ENCODE measurements at regions not wholly inside any gene's neighbourhood (a gene's known extent, or its start where the extent isn't known, plus 50 kb on each side); places are given as distances from the start of the nearest gene placed in this dataset.

DNA sequence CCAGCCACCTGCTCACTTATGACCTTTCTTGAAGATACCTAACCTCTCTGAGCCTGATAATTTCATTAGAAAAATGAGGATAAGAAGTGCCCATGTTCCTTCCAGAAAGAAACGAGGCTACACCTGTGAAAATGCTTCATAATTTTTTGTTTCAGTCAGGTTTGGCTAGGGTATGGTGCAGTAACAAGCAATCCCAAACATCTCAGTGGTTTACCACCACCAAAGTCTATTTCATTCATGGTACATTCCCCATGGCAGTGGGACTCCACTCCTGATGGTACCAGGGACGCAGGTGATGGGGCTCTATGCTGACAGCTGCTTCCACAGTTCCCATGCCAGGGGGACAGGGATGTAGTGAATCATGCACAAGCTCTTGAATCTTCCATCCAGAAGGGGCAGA is 147.6 kb upstream of the CES5A start:
- ChIA-PET CTCF (no interaction called here), POLR2A (no interaction called here)
- no peak for DNase-seq (ENCODE audit: low read depth, low spot score)
- no peaks in the 10 kb centered on the region; the same call in 1 of the 2 replicates for H3K27me3 ChIP-seq (ENCODE audit: control insufficient read depth, insufficient read depth, low read length)
- intact Hi-C loops (cut with micrococcal nuclease; ENCODE audit: unreplicated experiment) = no loop called here
- ATAC-seq = no peak
- in situ Hi-C loops (cut with HindIII; ENCODE audit: low pct_unique_long_range_greater_than_20kb, low sequenced_read_pairs) = no loop called here
- no peak for TF ChIP-seq SIN3A (IDR thresholded peaks at IDR 0.05; ENCODE audit: borderline replicate concordance, insufficient read depth, low read depth, low read length)
- no peak for TF ChIP-seq POLR2AphosphoS5 (IDR thresholded peaks at IDR 0.05; ENCODE audit: low read depth, low read length)
- TF ChIP-seq TCF7L2 (IDR thresholded peaks at IDR 0.05; ENCODE audit: low read depth, low read length) = no peak
- TF ChIP-seq, protein P1, sequence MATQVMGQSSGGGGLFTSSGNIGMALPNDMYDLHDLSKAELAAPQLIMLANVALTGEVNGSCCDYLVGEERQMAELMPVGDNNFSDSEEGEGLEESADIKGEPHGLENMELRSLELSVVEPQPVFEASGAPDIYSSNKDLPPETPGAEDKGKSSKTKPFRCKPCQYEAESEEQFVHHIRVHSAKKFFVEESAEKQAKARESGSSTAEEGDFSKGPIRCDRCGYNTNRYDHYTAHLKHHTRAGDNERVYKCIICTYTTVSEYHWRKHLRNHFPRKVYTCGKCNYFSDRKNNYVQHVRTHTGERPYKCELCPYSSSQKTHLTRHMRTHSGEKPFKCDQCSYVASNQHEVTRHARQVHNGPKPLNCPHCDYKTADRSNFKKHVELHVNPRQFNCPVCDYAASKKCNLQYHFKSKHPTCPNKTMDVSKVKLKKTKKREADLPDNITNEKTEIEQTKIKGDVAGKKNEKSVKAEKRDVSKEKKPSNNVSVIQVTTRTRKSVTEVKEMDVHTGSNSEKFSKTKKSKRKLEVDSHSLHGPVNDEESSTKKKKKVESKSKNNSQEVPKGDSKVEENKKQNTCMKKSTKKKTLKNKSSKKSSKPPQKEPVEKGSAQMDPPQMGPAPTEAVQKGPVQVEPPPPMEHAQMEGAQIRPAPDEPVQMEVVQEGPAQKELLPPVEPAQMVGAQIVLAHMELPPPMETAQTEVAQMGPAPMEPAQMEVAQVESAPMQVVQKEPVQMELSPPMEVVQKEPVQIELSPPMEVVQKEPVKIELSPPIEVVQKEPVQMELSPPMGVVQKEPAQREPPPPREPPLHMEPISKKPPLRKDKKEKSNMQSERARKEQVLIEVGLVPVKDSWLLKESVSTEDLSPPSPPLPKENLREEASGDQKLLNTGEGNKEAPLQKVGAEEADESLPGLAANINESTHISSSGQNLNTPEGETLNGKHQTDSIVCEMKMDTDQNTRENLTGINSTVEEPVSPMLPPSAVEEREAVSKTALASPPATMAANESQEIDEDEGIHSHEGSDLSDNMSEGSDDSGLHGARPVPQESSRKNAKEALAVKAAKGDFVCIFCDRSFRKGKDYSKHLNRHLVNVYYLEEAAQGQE (IDR thresholded peaks at IDR 0.05; ENCODE audit: insufficient read depth in 1 of 2, low read depth in 2 of 2, low read length in 1 of 2) = no peak
- TF ChIP-seq, protein P2, sequence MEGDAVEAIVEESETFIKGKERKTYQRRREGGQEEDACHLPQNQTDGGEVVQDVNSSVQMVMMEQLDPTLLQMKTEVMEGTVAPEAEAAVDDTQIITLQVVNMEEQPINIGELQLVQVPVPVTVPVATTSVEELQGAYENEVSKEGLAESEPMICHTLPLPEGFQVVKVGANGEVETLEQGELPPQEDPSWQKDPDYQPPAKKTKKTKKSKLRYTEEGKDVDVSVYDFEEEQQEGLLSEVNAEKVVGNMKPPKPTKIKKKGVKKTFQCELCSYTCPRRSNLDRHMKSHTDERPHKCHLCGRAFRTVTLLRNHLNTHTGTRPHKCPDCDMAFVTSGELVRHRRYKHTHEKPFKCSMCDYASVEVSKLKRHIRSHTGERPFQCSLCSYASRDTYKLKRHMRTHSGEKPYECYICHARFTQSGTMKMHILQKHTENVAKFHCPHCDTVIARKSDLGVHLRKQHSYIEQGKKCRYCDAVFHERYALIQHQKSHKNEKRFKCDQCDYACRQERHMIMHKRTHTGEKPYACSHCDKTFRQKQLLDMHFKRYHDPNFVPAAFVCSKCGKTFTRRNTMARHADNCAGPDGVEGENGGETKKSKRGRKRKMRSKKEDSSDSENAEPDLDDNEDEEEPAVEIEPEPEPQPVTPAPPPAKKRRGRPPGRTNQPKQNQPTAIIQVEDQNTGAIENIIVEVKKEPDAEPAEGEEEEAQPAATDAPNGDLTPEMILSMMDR (IDR thresholded peaks at IDR 0.05) = no peak
- no TSS peak for BruUV-seq (replicated peaks)
- H3K4me1 ChIP-seq (ENCODE audit: control insufficient read depth, insufficient read depth, low read length) = no peaks in the 10 kb centered on the region
- no peaks in the 10 kb centered on the region for H3K36me3 ChIP-seq (ENCODE audit: control insufficient read depth, insufficient read depth, low read length)
- no peak overlapping the region for H3K4me3 ChIP-seq (ENCODE audit: low read depth in 2 of 2, low read length in 2 of 2)
- no peak overlapping the region for H3K27ac ChIP-seq (ENCODE audit: low read length)
- H3K9me3 ChIP-seq (ENCODE audit: control insufficient read depth, insufficient read depth, low read depth, low read length) = no peaks in the 10 kb centered on the region

DNA sequence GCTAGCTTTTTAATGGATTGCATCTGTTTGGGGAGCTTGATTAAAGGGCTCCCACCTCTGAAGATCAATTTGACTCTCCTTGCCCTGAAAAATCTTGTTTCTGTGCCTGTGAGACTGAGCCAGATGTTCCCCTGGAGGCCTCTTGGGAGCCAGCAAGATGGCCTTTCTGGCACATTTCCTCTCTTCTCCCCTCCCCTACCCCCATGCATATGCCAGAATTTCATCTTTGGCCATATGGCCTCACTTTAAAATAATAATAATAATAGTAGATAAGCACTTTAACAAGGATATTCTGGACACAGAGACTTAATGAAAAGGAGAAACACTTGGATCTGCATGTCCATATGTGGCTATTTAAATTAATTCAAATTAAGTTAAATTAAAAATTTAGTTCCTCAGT is 144.1 kb upstream of the CES5A start:
- in situ Hi-C loops (cut with HindIII; ENCODE audit: low pct_unique_long_range_greater_than_20kb, low sequenced_read_pairs) (no loop called here), intact Hi-C loops (cut with micrococcal nuclease; ENCODE audit: unreplicated experiment) (no loop called here)
- Histone ChIP-seq H3K4me1 (ENCODE audit: control insufficient read depth, insufficient read depth, low read length) (no peaks in the 10 kb centered on the region), H3K9me3 (ENCODE audit: control insufficient read depth, insufficient read depth, low read depth, low read length) (no peaks in the 10 kb centered on the region), H3K36me3 (ENCODE audit: control insufficient read depth, insufficient read depth, low read length) (no peaks in the 10 kb centered on the region), H3K27ac (ENCODE audit: low read length) (no peak overlapping the region), H3K4me3 (ENCODE audit: low read depth in 2 of 2, low read length in 2 of 2) (no peak overlapping the region), H3K27me3 (ENCODE audit: control insufficient read depth, insufficient read depth, low read length) (no peaks in the 10 kb centered on the region; the same call in 1 of the 2 replicates)
- CTCF ChIA-PET = no interaction called here
- DNase-seq (ENCODE audit: low read depth, low spot score) (no peak), ATAC-seq (no peak)
- no peak for TF ChIP-seq POLR2AphosphoS5 (IDR thresholded peaks at IDR 0.05; ENCODE audit: low read depth, low read length)
- no peak for TF ChIP-seq TCF7L2 (IDR thresholded peaks at IDR 0.05; ENCODE audit: low read depth, low read length)
- TF ChIP-seq, protein P1 (IDR thresholded peaks at IDR 0.05; ENCODE audit: insufficient read depth in 1 of 2, low read depth in 2 of 2, low read length in 1 of 2) = no peak
- no peak for TF ChIP-seq SIN3A (IDR thresholded peaks at IDR 0.05; ENCODE audit: borderline replicate concordance, insufficient read depth, low read depth, low read length)
- POLR2A ChIA-PET = no interaction called here
- BruUV-seq (replicated peaks) = no TSS peak
